ENCODE measurements at regions not wholly inside any gene's neighbourhood (a gene's known extent, or its start where the extent isn't known, plus 50 kb on each side); places are given as distances from the start of the nearest gene placed in this dataset.
"Not testable (repeated sequence)": the region's sequence is repeated elsewhere in the genome, so short reads cannot be mapped to it uniquely, and the experiment has no call there.

DNA sequence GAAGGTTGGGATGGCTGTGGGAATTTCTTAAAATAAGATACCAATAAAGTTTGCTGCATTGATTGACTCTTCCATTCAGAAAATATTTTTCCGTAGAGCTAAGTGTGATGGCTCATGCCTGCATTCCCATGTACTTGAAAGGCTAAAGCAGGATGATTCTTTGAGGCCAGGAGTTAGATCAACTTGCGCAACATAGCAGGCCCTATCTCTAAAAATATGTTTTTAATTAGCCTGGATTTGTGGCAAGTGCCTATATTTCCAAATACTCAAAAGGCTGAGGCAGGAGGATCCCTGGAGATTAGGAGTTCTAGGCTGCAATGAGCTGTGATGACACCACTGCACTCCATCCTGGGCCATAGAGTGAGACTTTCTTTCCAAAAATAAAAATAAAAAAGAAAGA, 431.2 kb upstream of the PTCHD4 start:
- DNase-seq (ENCODE audit: low read depth), result no peak

DNA sequence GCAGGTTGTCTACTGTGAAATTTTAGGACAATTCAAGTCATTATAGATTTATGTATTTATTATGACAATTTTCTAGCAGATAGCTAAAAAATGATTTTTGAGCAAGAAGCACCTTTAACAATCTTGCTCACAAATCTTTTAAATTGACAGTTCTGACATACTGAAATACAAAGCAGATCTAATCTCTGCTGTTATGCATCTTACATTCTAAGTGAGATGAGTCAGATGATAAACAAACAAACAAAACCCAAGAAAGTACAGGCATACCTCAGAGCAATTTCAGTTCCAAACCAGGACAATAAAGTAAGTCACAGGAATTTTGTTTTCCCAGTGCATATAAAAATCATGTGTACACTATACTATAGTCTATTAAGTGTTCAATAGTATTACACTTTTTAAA, 430.7 kb upstream of the PTCHD4 start:
- no peak for DNase-seq (ENCODE audit: low read depth)

- DNase-seq (ENCODE audit: low read depth), result peak; percentile 96
Measured at GRCh38 chr6:48535582-48536009, 424.6 kb upstream of the PTCHD4 start.

DNA sequence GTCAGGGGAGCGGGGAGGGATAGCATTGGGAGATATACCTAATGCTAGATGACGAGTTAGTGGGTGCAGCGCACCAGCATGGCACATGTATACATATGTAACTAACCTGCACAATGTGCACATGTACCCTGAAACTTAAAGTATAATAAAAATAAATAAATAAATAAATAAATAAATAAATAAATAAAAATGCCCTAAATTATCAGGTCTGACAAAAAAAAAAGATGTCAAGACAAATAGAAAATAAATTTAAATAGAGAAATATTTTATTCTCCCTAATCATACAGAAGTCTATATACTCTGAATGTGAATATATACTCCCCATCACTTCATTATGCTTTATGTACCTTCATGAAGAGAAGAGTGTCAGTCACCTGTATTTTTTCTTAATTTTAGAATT, 420.0 kb upstream of the PTCHD4 start:
- not testable (repeated sequence) for DNase-seq (ENCODE audit: low read depth)

GRCh38 chr6:48525849-48526248, 414.9 kb upstream of the PTCHD4 start:
- no peak for DNase-seq (ENCODE audit: low read depth)

DNA sequence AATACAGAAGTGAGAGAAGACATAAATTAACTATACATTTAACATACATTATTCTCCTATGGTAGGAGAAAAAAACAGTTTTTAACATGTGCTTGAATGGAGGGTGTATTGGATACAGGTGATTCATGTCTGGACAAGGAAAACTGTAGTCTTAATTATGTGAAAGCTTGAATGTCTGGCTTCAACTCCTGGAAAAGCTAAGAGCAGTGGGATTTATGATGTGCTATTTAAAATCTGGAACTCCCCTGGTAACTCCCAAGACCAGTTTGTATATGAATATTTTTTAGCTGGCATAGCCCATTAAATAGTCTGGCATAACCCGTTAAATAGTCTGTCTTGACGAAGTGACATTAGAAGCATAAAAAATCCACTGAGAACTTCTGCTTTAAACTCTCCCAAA, 410.0 kb upstream of the PTCHD4 start:
- DNase-seq (ENCODE audit: low read depth), result no peak

- DNase-seq (ENCODE audit: low read depth), result no peak
Measured at GRCh38 chr6:48512390-48512789, 401.4 kb upstream of the PTCHD4 start.

- no peak for DNase-seq (ENCODE audit: low read depth)
Measured at GRCh38 chr6:48511378-48511777, 400.4 kb upstream of the PTCHD4 start.

DNA sequence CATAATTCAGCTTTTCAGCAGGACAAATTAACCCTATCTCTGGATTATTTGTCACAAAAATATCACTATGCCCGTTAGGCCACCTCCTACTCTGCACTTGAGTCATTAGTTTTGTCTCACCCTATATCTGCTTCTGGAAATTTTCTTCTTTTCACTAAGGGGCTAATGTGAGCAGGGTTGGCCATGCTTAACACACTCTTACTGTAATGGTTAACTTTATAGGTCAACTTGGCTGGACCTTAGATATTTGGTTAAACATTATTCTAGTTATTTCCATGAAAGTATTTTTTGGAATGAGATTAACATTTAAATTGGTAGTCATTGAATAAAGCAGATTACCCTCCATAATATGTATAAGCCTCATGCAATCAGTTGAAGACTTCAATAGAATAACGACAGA, 394.6 kb upstream of the PTCHD4 start:
- no peak for DNase-seq (ENCODE audit: low read depth)

- DNase-seq (ENCODE audit: low read depth), result not testable (repeated sequence)
Measured at GRCh38 chr6:48493432-48493831, 382.4 kb upstream of the PTCHD4 start.

DNA sequence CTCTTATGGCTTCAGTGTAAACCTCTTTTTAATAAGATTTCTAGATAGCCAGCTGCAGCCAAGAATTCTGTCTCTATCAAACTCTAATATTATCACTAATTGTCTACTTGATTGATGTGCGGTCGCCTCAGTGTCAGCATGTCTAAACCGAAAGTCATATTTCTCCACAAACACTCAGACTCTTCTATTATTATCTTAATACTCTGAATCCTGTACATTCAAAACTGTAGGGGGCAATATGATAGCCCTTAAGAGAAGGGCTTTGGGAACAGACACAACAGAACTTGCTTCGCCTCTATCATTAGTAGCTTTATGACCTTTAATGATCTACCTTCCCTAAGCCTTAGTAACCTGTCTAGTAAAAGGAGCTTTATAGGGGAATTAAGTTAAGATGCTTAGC, 379.7 kb upstream of the PTCHD4 start:
- no peak for DNase-seq (ENCODE audit: low read depth)

DNA sequence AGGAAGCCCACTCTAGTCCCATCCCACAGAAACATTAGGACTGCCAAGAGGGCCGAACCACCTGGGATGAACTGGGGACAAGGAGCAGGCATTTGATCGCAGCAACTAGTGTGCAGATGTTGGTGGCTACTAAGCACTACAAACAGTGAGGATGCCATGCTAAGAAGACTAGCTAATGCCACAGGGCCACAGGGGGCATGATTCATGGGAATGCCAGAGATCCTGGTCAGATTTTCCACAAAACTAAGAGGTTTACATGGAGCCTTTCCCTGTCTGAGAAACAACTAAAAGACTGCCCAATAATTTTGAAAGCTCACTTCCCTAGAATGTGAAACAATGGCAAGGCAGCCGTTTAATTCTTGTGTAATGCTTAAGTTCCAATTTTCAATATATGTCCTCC, 375.9 kb upstream of the PTCHD4 start:
- DNase-seq (ENCODE audit: low read depth), result peak; percentile 5

GRCh38 chr6:48486373-48486772, 375.4 kb upstream of the PTCHD4 start:
- no peak for DNase-seq (ENCODE audit: low read depth)

- peak; percentile 37 for DNase-seq (ENCODE audit: low read depth)
Measured at GRCh38 chr6:48476257-48476656, 365.3 kb upstream of the PTCHD4 start.

GRCh38 chr6:48475275-48475674, 364.3 kb upstream of the PTCHD4 start:
- no peak for DNase-seq (ENCODE audit: low read depth)

DNA sequence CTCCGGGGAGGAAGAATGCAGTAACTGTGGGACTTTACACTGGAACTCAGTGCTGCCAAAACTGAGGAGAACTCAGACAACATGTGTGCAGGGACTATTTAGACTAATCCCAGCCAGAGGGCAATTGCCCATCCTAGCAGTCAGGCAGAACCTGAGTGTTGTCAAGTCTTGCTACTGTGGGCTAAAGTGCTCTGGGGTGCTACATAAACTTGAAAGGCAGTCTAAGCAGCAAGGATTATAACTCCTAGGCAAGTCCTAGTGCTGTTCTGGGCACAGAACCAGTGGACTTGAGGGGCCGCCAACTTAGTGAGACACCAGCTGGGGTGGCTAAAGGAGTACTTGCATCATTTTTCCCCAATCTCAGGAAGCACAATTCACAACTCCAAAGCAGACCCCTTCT, 363.8 kb upstream of the PTCHD4 start:
- peak; percentile 20 for DNase-seq (ENCODE audit: low read depth)

DNA sequence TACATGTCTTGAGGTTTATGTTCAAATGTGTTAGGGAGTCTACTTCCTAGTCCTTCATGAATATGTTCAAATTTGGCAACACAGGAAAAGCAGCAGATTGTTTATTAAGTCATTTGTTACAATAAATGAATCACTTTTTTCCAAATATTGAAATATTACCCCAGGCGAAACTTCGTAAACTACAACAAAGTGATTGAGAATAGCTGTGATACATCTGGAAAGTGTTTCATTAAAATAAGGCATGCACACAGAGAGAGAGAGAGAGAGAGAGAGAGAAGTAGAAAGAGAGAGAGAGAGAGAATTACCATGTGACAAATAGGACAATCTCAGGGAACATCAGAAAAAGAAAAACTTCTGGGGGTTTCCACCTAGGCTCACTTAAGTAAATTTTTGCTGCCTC, 363.1 kb upstream of the PTCHD4 start:
- no peak for DNase-seq (ENCODE audit: low read depth)

DNA sequence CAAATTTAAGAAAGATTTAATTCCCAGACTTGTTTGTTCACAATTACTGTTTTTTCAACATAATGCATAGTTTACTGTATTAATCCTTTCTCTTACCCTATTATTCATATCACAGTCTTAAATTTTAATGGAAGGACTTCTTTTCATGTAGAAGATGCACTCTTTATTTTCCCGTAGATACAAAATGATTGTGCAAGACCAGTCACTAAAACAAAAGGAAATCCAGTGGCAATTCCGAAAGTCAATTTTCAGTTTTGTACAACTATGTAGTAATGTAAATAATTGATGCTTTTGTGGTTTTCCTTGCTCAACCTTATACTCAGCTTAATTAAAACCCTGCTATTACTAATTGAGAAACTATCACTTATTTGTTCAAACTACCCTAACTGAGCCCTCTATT, 361.5 kb upstream of the PTCHD4 start:
- DNase-seq (ENCODE audit: low read depth), result no peak

GRCh38 chr6:48472091-48472490, 361.1 kb upstream of the PTCHD4 start:
- DNase-seq (ENCODE audit: low read depth), result no peak

- no peak for DNase-seq (ENCODE audit: low read depth)
Measured at GRCh38 chr6:48471326-48471725, 360.3 kb upstream of the PTCHD4 start.

DNA sequence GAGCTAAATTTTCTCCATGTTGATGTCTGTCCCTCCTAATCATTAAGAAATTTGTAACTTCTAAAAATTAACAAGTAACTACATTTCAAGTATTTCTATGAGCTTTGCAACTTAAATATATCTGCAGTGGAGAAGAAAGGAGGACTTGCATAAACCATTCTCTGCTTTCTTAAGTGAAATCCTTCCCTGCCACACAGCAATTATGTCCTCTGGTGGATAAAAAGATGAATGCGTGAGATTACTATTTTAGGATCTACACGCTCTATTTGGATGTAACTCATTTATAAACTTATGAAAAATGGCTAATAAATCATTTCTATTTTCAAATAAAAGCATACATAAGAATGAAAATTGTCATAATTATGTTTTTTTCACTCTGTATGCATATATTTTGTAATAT, 338.0 kb upstream of the PTCHD4 start:
- DNase-seq (ENCODE audit: low read depth), result no peak

GRCh38 chr6:48447251-48447650, 336.3 kb upstream of the PTCHD4 start:
- no peak for DNase-seq (ENCODE audit: low read depth)

DNA sequence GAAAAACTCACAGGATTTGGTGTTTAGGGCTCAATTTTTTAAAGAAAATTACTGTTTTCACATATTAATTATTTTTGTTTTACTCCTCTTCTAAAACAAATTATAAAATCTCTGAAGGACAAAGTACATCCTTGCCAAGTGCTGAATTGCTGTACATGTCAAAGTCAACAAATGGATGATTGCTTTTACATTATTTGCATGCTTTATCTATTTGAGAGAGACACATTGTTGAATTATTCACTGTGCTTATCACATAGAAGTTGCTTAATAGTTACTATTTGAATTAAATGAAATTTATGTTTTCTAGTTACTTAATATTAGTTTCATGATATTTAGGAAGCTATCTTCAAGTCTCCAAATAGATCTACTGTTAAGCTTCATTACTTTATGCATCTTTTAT, 318.6 kb upstream of the PTCHD4 start:
- DNase-seq (ENCODE audit: low read depth), result no peak

GRCh38 chr6:48429021-48429420, 318.0 kb upstream of the PTCHD4 start:
- no peak for DNase-seq (ENCODE audit: low read depth)

Measured in myocyte (in vitro differentiated cells).